ENCODE measurements at regions not wholly inside any gene's neighbourhood (a gene's known extent, or its start where the extent isn't known, plus 50 kb on each side); places are given as distances from the start of the nearest gene placed in this dataset.

GRCh38 chr2:100627330-100628300 is 64.8 kb downstream of the PDCL3 start:
- DNase-seq, result no peak

- no peak for DNase-seq
These were observed 65.7 kb downstream of the PDCL3 start for GRCh38 chr2:100628506-100628905.

- DNase-seq, result no peak
These were observed 66.5 kb downstream of the PDCL3 start for GRCh38 chr2:100629309-100629708.

GRCh38 chr2:100630473-100630977 is 67.7 kb downstream of the PDCL3 start:
- DNase-seq, result no peak

- peak; percentile 13 for DNase-seq
These were observed 69.2 kb downstream of the PDCL3 start for GRCh38 chr2:100632037-100632436.

GRCh38 chr2:100632759-100633158 is 70.0 kb downstream of the PDCL3 start:
- DNase-seq, result no peak

GRCh38 chr2:100639588-100640390 is 77.0 kb downstream of the PDCL3 start:
- no peak for DNase-seq

- DNase-seq, result no peak
These were observed 77.8 kb downstream of the PDCL3 start for GRCh38 chr2:100640431-100641124.

GRCh38 chr2:100641125-100641435 is 78.3 kb downstream of the PDCL3 start:
- no peak for DNase-seq

GRCh38 chr2:100642425-100642824 is 79.6 kb downstream of the PDCL3 start:
- no peak for DNase-seq

GRCh38 chr2:100643467-100643866 is 80.7 kb downstream of the PDCL3 start:
- no peak for DNase-seq

- DNase-seq, result no peak
These were observed 81.2 kb downstream of the PDCL3 start for GRCh38 chr2:100643906-100644501.

- no peak for DNase-seq
These were observed 83.1 kb downstream of the PDCL3 start for GRCh38 chr2:100645695-100646429.

- no peak for DNase-seq
These were observed 84.9 kb downstream of the PDCL3 start for GRCh38 chr2:100647709-100648108.

GRCh38 chr2:100650151-100650550 is 87.4 kb downstream of the PDCL3 start:
- DNase-seq, result no peak

GRCh38 chr2:100653449-100654035 is 90.7 kb downstream of the PDCL3 start:
- DNase-seq, result no peak

- no peak for DNase-seq
These were observed 91.8 kb downstream of the PDCL3 start for GRCh38 chr2:100654611-100655010.

GRCh38 chr2:100655446-100655845 is 92.7 kb downstream of the PDCL3 start:
- DNase-seq, result no peak

- no peak for DNase-seq
These were observed 93.2 kb downstream of the PDCL3 start for GRCh38 chr2:100655936-100656534.

- DNase-seq, result no peak
These were observed 95.2 kb downstream of the PDCL3 start for GRCh38 chr2:100658017-100658416.

All from NCI-H345 (cell line).